Tibial artery (tissue), 4 donors: ENCODE measurements at regions not wholly inside any gene's neighbourhood (a gene's known extent, or its start where the extent isn't known, plus 50 kb on each side); places are given as distances from the start of the nearest gene placed in this dataset.

Source experiments
- DNase-seq, 2 donors: peaks; one replicate each; pipeline ENCODE4 v3.0.0-alpha.2; 2019
- H3K27ac ChIP-seq, 2 donors: fragments of 200-600 bp; sonication (generic) in 1 of 2; 1 replicate in 1 of 2; 2 replicates in 1 of 2; pipeline ENCODE4 v1.5.1; 2018 to 2019; ENCODE audit warnings: mild to moderate bottlenecking in 1 of 2
- H3K27me3 ChIP-seq, 2 donors: fragments of 200-600 bp; sonication (generic) in 1 of 2; one replicate each; pipeline versions ENCODE4 v1.5.1 to v1.6.0; 2016 to 2019
- H3K36me3 ChIP-seq, 3 donors: fragments of 200-600 bp; sonication (generic) in 2 of 3; one replicate each; pipeline ENCODE4 v1.5.1; 2016 to 2019; ENCODE audit warnings: mild to moderate bottlenecking in 2 of 3
- H3K4me1 ChIP-seq, 4 donors: fragments of 200-600 bp; sonication (generic) in 2 of 4; 1 replicate in 3 of 4; 2 replicates in 1 of 4; pipeline ENCODE4 v1.5.1; 2016 to 2019
- H3K4me3 ChIP-seq, 2 donors: fragments of 200-600 bp; sonication (generic) in 1 of 2; 1 replicate in 1 of 2; 2 replicates in 1 of 2; pipeline ENCODE4 v1.5.1; 2018 to 2019; ENCODE audit warnings: mild to moderate bottlenecking in 2 of 2
- H3K9me3 ChIP-seq, 3 donors: fragments of 200-600 bp; sonication (generic) in 1 of 3; one replicate each; pipeline ENCODE4 v1.5.1; 2016 to 2019
- CTCF ChIP-seq, 2 experiments: fragments of 200-600 bp in 1 of 2; fragments of 450-650 bp in 1 of 2; IDR thresholded peaks; one replicate each; pipeline ENCODE4 v1.5.1; 2017 to 2019; ENCODE audit warnings: antibody characterized with exemption in 2 of 2, mild to moderate bottlenecking in 1 of 2, moderate library complexity in 1 of 2
- intact Hi-C: fragments of 100-400 bp; cut with DNase I; formaldehyde crosslinking; loops from one replicate; pipeline ENCODE4 v1.15.0; 2023; ENCODE audit warnings: low total_unique reads

GRCh38 chr1:239612379-239612778 is 226.0 kb downstream of the CHRM3 start:
- Histone ChIP-seq H3K4me3 (no peak overlapping the region), H3K36me3 (no peaks in the 10 kb centered on the region), H3K27me3 (no peaks in the 10 kb centered on the region), H3K27ac (no peak overlapping the region), H3K9me3 (no peaks in the 10 kb centered on the region), H3K4me1 (no peaks in the 10 kb centered on the region)
- no peak for TF ChIP-seq CTCF (IDR thresholded peaks at IDR 0.05)
- intact Hi-C loops = no loop called here
- DNase-seq = no peak

GRCh38 chr1:239616673-239617072 is 230.3 kb downstream of the CHRM3 start:
- no peak for TF ChIP-seq CTCF (IDR thresholded peaks at IDR 0.05)
- Histone ChIP-seq H3K27ac (no peak overlapping the region), H3K9me3 (no peaks in the 10 kb centered on the region), H3K36me3 (no peaks in the 10 kb centered on the region), H3K27me3 (no peaks in the 10 kb centered on the region), H3K4me1 (no peaks in the 10 kb centered on the region), H3K4me3 (no peak overlapping the region)
- intact Hi-C loops = no loop called here
- DNase-seq = no peak

- Histone ChIP-seq H3K4me3 (no peak overlapping the region), H3K27me3 (no peaks in the 10 kb centered on the region), H3K4me1 (no peaks in the 10 kb centered on the region), H3K27ac (no peak overlapping the region), H3K36me3 (no peaks in the 10 kb centered on the region), H3K9me3 (no peaks in the 10 kb centered on the region)
- no peak for DNase-seq
- intact Hi-C loops = no loop called here
- TF ChIP-seq CTCF (IDR thresholded peaks at IDR 0.05) = no peak
These were observed 230.9 kb downstream of the CHRM3 start for GRCh38 chr1:239617259-239617658.

GRCh38 chr1:239617731-239618130 is 231.4 kb downstream of the CHRM3 start:
- no peak for DNase-seq
- no peaks in the 10 kb centered on the region for H3K4me1 ChIP-seq
- H3K27ac ChIP-seq = no peak overlapping the region
- H3K36me3 ChIP-seq = no peaks in the 10 kb centered on the region
- no peaks in the 10 kb centered on the region for H3K9me3 ChIP-seq
- no peak for TF ChIP-seq CTCF (IDR thresholded peaks at IDR 0.05)
- no peak overlapping the region for H3K4me3 ChIP-seq
- no peaks in the 10 kb centered on the region for H3K27me3 ChIP-seq
- intact Hi-C loops = no loop called here

GRCh38 chr1:239619190-239619589 is 232.8 kb downstream of the CHRM3 start:
- intact Hi-C loops = no loop called here
- DNase-seq = no peak
- Histone ChIP-seq H3K36me3 (no peaks in the 10 kb centered on the region), H3K27ac (no peak overlapping the region), H3K4me1 (no peaks in the 10 kb centered on the region), H3K27me3 (no peaks in the 10 kb centered on the region), H3K9me3 (no peaks in the 10 kb centered on the region), H3K4me3 (no peak overlapping the region)
- TF ChIP-seq CTCF (IDR thresholded peaks at IDR 0.05) = no peak

- H3K27ac ChIP-seq = no peak overlapping the region
- H3K4me1 ChIP-seq = no peaks in the 10 kb centered on the region
- H3K4me3 ChIP-seq = no peak overlapping the region
- TF ChIP-seq CTCF (IDR thresholded peaks at IDR 0.05) = no peak
- intact Hi-C loops = no loop called here
- DNase-seq = no peak
- H3K9me3 ChIP-seq = no peaks in the 10 kb centered on the region
- H3K36me3 ChIP-seq = no peaks in the 10 kb centered on the region
- H3K27me3 ChIP-seq = no peaks in the 10 kb centered on the region
These were observed 244.4 kb downstream of the CHRM3 start for GRCh38 chr1:239630767-239631166.
